GM21447 (cell line): ENCODE measurements at regions not wholly inside any gene's neighbourhood (a gene's known extent, or its start where the extent isn't known, plus 50 kb on each side); places are given as distances from the start of the nearest gene placed in this dataset.
"Not testable (repeated sequence)": the region's sequence is repeated elsewhere in the genome, so short reads cannot be mapped to it uniquely, and the experiment has no call there.

Experiments used
- ATAC-seq: cut with Tn5 transposase; IDR thresholded peaks from one replicate; pipeline ENCODE4 v1.9.1; 2021; ENCODE audit not compliant: unreplicated experiment

- ATAC-seq: no peak
Measured at GRCh38 chr1:222416001-222416791, 131.7 kb downstream of the HHIPL2 start.

- no peak for ATAC-seq
Measured at GRCh38 chr1:222415441-222415840, 132.5 kb downstream of the HHIPL2 start.

GRCh38 chr1:222413991-222414549 lies 133.8 kb downstream of the HHIPL2 start:
- no peak for ATAC-seq

GRCh38 chr1:222413436-222413835 lies 134.5 kb downstream of the HHIPL2 start:
- no peak for ATAC-seq

- ATAC-seq: peak; percentile 72
Measured at GRCh38 chr1:222404710-222405109, 143.2 kb downstream of the HHIPL2 start.

GRCh38 chr1:222399197-222399596 lies 148.7 kb downstream of the HHIPL2 start:
- no peak for ATAC-seq

- no peak for ATAC-seq
Measured at GRCh38 chr1:222394224-222394623, 153.7 kb downstream of the HHIPL2 start.

GRCh38 chr1:222392556-222392955 lies 155.3 kb downstream of the HHIPL2 start:
- no peak for ATAC-seq

- no peak for ATAC-seq
Measured at GRCh38 chr1:222390181-222390580, 157.7 kb downstream of the HHIPL2 start.

- no peak for ATAC-seq
Measured at GRCh38 chr1:222387007-222387814, 160.7 kb downstream of the HHIPL2 start.

- ATAC-seq: no peak
Measured at GRCh38 chr1:222385955-222386354, 161.9 kb downstream of the HHIPL2 start.

GRCh38 chr1:222385262-222385661 lies 162.6 kb downstream of the HHIPL2 start:
- no peak for ATAC-seq

- no peak for ATAC-seq
Measured at GRCh38 chr1:222384531-222384930, 163.4 kb downstream of the HHIPL2 start.

GRCh38 chr1:222382171-222382570 lies 165.7 kb downstream of the HHIPL2 start:
- ATAC-seq: no peak

- ATAC-seq: no peak
Measured at GRCh38 chr1:222377428-222378088, 170.3 kb downstream of the HHIPL2 start.

GRCh38 chr1:222376791-222377190 lies 171.1 kb downstream of the HHIPL2 start:
- not testable (repeated sequence) for ATAC-seq

GRCh38 chr1:222375701-222376100 lies 172.2 kb downstream of the HHIPL2 start:
- no peak for ATAC-seq

GRCh38 chr1:222373831-222374602 lies 173.9 kb downstream of the HHIPL2 start:
- no peak for ATAC-seq

GRCh38 chr1:222373216-222373615 lies 174.7 kb downstream of the HHIPL2 start:
- ATAC-seq: peak; percentile 90

GRCh38 chr1:222372221-222372620 lies 175.7 kb downstream of the HHIPL2 start:
- ATAC-seq: no peak
